Neural progenitor cell (in vitro differentiated cells): ENCODE measurements at regions not wholly inside any gene's neighbourhood (a gene's known extent, or its start where the extent isn't known, plus 50 kb on each side); places are given as distances from the start of the nearest gene placed in this dataset.

Source experiments
- CTCF ChIP-seq: fragments of 200-600 bp; sonication (generic); IDR thresholded peaks from 2 replicates; pipeline ENCODE4 v1.5.1; 2017; ENCODE audit warnings: antibody characterized with exemption, mild to moderate bottlenecking
- EZH2 ChIP-seq: fragments of 200-600 bp; sonication (generic); IDR thresholded peaks from 2 replicates; pipeline ENCODE4 v1.6.1; 2017; ENCODE audit warnings: antibody characterized with exemption, mild to moderate bottlenecking, moderate library complexity

DNA sequence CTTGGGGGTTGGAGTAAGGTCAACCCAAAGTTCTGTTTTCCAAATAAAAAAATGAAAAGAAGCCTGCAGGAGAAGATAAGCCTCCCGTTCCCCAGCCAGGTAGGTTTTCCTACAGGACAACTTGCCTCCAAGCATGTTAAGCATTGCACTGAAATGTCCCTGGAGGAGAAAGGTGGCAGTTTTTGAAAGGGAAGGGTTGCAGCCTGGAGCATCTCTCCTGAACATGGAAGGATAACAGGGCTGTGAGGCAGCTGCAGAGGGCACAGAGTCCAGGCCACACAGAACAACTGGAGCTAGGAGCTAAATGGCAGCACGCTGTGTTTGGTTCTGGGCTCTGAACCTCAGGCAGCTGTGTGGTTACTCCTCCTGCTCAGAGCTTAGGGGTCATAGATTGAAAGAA, 452.9 kb downstream of the TCERG1L start:
- TF ChIP-seq CTCF: no peak
- TF ChIP-seq EZH2: no peak
